PC-3 (cell line): ENCODE measurements at regions not wholly inside any gene's neighbourhood (a gene's known extent, or its start where the extent isn't known, plus 50 kb on each side); places are given as distances from the start of the nearest gene placed in this dataset.

Source experiments
- EZH2 ChIP-seq: fragments of 300-600 bp; sonication (generic); IDR thresholded peaks from one replicate; pipeline ENCODE4 v1.6.1; 2017; ENCODE audit warnings: antibody characterized with exemption, mild to moderate bottlenecking, low read length; ENCODE audit not compliant: unreplicated experiment
- EZH2phosphoT487 ChIP-seq: fragments of 300-600 bp; sonication (generic); IDR thresholded peaks from 2 replicates; pipeline ENCODE4 v1.6.1; 2018; ENCODE audit warnings: mild to moderate bottlenecking, antibody characterized with exemption, low read length, borderline replicate concordance
- TF ChIP-seq, protein P1 (sequence below): fragments of 300-600 bp; sonication (generic); conservative IDR thresholded peaks from 2 replicates; pipeline ENCODE4 v1.5.1; 2017; ENCODE audit warnings: antibody characterized with exemption, low read depth, mild to moderate bottlenecking, low read length

DNA sequence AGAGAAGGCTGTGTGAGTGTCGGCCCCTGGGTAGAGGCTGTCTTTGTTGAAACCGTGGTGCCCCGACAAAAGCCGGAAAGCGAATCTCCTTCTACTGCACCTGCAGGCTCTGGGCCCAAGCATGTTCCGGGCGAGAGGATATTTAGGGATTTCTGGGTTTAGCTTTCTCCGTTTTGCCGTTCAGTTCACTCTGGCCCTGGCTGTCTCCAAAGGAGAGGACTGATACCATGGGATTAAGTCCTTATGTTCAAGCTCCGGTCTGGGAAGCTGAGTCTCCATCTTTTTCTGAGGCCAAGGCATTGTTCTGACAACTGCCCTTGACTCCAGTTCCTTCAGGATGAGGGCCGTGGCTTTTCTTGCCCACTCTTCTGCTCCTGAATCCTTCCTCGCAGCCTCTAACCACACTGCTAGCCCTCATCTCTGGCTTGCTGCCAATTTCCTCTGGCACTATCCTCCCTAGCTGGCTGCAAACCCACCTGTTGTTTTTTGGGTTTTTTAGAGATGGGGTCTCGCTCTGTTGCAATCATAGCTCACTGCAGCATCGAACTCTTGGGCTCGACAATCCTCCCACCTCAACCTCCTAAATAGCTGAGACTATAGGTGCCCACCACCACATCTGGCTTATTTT is 206.8 kb downstream of the SKIDA1 start:
- TF ChIP-seq, protein P1, sequence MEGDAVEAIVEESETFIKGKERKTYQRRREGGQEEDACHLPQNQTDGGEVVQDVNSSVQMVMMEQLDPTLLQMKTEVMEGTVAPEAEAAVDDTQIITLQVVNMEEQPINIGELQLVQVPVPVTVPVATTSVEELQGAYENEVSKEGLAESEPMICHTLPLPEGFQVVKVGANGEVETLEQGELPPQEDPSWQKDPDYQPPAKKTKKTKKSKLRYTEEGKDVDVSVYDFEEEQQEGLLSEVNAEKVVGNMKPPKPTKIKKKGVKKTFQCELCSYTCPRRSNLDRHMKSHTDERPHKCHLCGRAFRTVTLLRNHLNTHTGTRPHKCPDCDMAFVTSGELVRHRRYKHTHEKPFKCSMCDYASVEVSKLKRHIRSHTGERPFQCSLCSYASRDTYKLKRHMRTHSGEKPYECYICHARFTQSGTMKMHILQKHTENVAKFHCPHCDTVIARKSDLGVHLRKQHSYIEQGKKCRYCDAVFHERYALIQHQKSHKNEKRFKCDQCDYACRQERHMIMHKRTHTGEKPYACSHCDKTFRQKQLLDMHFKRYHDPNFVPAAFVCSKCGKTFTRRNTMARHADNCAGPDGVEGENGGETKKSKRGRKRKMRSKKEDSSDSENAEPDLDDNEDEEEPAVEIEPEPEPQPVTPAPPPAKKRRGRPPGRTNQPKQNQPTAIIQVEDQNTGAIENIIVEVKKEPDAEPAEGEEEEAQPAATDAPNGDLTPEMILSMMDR = no peak
- TF ChIP-seq EZH2 (no peak), EZH2phosphoT487 (no peak)
